Stimulated activated memory B cell treated with anti-CD40 and anti-IgM and Interleukin-4, amounts not matched to agents 10 μg/mL and 1 μg/mL and 100 μg/mL, for 72 hours (primary cell): ENCODE measurements at regions not wholly inside any gene's neighbourhood (a gene's known extent, or its start where the extent isn't known, plus 50 kb on each side); places are given as distances from the start of the nearest gene placed in this dataset.

Experiments
- ATAC-seq: fragments of 150-1000 bp; cut with Tn5 transposase; 2 replicates; pipeline ENCODE4 v1.10.0; 2021
- H3K27ac Mint-ChIP-seq: one replicate; pipeline ENCODE4 v1.8.0; 2022; ENCODE audit warnings: mild to moderate bottlenecking, mixed read lengths
- H3K27me3 Mint-ChIP-seq: one replicate; pipeline ENCODE4 v1.8.0; 2022; ENCODE audit warnings: mixed read lengths
- H3K36me3 Mint-ChIP-seq: one replicate; pipeline ENCODE4 v1.8.0; 2022; ENCODE audit warnings: mixed read lengths
- H3K4me1 Mint-ChIP-seq: one replicate; pipeline ENCODE4 v1.8.0; 2022; ENCODE audit warnings: mixed read lengths
- H3K4me3 Mint-ChIP-seq: one replicate; pipeline ENCODE4 v1.8.0; 2022; ENCODE audit warnings: mild to moderate bottlenecking, moderate library complexity, mixed read lengths
- H3K9me3 Mint-ChIP-seq: one replicate; pipeline ENCODE4 v1.8.0; 2022; ENCODE audit warnings: mixed read lengths

DNA sequence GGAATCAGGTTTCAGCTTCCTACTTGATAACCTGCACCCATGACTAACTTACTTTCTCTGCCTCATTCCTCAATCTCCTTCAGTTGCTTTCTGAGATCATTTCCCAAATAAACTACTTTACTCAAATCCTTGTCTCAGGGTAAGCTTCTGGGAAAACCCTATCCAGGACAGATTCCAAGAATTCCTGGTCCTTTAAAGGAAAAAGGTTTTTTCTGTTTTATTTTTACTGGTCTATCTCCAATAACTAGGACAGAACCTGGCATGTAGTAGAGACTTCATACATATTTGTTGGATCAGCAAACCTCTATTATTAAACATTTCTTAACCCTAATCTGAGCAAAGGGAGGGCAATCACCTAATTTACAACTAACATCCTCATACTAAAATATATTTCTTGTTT lies 910.5 kb upstream of the CHORDC1 start:
- Mint-ChIP-seq H3K4me3 (no peak overlapping the region), H3K27ac (no peak overlapping the region), H3K9me3 (peaks cover 3% of the 10 kb centered on the region), H3K27me3 (no peaks in the 10 kb centered on the region), H3K4me1 (no peaks in the 10 kb centered on the region), H3K36me3 (no peaks in the 10 kb centered on the region)
- ATAC-seq: no peak

- Mint-ChIP-seq H3K27ac (no peak overlapping the region), H3K9me3 (peaks cover 3% of the 10 kb centered on the region)
These were observed 906.7 kb upstream of the CHORDC1 start for GRCh38 chr11:91129596-91129995.

DNA sequence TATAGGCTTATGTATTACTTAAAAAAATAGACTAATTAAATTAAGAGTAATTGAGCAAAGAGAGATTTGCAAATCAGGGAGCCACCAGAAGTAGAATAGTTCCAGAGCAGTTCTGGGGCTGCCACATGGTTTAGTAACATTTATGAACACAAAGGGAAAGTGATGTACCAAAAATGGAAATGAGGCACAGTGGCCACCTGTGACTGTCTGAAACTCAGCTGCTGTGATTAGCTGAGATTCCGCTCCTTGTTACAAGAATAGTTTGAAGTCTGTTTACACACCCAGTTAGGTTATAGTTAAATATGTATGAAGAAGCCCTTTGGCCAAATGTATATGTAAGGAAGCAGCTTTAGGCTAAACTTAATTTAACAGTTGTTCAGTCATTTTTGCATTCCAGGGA lies 901.5 kb upstream of the CHORDC1 start:
- Mint-ChIP-seq H3K36me3 (no peaks in the 10 kb centered on the region), H3K27ac (no peak overlapping the region), H3K27me3 (no peaks in the 10 kb centered on the region), H3K9me3 (peaks cover 3% of the 10 kb centered on the region), H3K4me1 (no peaks in the 10 kb centered on the region), H3K4me3 (no peak overlapping the region)
- no peak for ATAC-seq

More at GRCh38 chr11:91129596-91129995, 906.7 kb upstream of the CHORDC1 start:
- Mint-ChIP-seq H3K4me3 (no peak overlapping the region), H3K36me3 (no peaks in the 10 kb centered on the region), H3K4me1 (no peaks in the 10 kb centered on the region), H3K27me3 (no peaks in the 10 kb centered on the region)
- no peak for ATAC-seq

DNA sequence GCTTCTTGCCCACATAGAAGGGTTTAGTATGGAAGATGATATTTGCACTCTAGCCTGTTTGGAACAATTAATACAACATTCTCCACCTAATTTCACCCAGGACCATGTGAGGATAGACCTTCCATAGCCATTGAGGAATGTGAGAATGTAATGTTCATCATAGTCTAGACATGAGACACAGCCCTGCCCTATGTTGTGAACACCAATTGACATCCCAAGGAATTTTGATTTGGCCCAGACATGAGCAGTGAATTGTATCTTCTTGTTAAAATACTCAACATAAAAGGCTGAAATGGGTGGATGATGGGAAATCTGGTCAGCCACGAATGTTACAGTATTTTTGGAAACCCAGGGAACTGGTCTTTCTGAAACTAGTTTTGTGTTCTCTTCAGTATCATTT lies 892.3 kb upstream of the CHORDC1 start:
- Mint-ChIP-seq H3K9me3 (peaks cover 2% of the 10 kb centered on the region), H3K27me3 (no peaks in the 10 kb centered on the region), H3K4me1 (no peaks in the 10 kb centered on the region), H3K4me3 (no peak overlapping the region), H3K36me3 (no peaks in the 10 kb centered on the region), H3K27ac (no peak overlapping the region)
- no peak for ATAC-seq

- no peak overlapping the region for H3K27ac Mint-ChIP-seq
- no peaks in the 10 kb centered on the region for H3K27me3 Mint-ChIP-seq
- peaks cover 3% of the 10 kb centered on the region for H3K9me3 Mint-ChIP-seq
- no peak overlapping the region for H3K4me3 Mint-ChIP-seq
- no peak for ATAC-seq
- H3K4me1 Mint-ChIP-seq: no peaks in the 10 kb centered on the region
- H3K36me3 Mint-ChIP-seq: no peaks in the 10 kb centered on the region
These were observed 881.4 kb upstream of the CHORDC1 start for GRCh38 chr11:91104237-91104636.

GRCh38 chr11:91100427-91100826 lies 877.6 kb upstream of the CHORDC1 start:
- no peaks in the 10 kb centered on the region for H3K36me3 Mint-ChIP-seq
- no peak overlapping the region for H3K4me3 Mint-ChIP-seq
- H3K27me3 Mint-ChIP-seq: no peaks in the 10 kb centered on the region
- H3K27ac Mint-ChIP-seq: no peak overlapping the region
- H3K4me1 Mint-ChIP-seq: no peaks in the 10 kb centered on the region
- peaks cover 3% of the 10 kb centered on the region for H3K9me3 Mint-ChIP-seq
- ATAC-seq: no peak

- no peaks in the 10 kb centered on the region for H3K36me3 Mint-ChIP-seq
- ATAC-seq: no peak
- no peak overlapping the region for H3K4me3 Mint-ChIP-seq
- H3K9me3 Mint-ChIP-seq: peaks cover 3% of the 10 kb centered on the region
- no peaks in the 10 kb centered on the region for H3K27me3 Mint-ChIP-seq
- H3K27ac Mint-ChIP-seq: no peak overlapping the region
- H3K4me1 Mint-ChIP-seq: no peaks in the 10 kb centered on the region
These were observed 874.2 kb upstream of the CHORDC1 start for GRCh38 chr11:91097083-91097482.

GRCh38 chr11:91093141-91093540 lies 870.3 kb upstream of the CHORDC1 start:
- peaks cover 6% of the 10 kb centered on the region for H3K9me3 Mint-ChIP-seq
- H3K36me3 Mint-ChIP-seq: no peaks in the 10 kb centered on the region
- H3K27me3 Mint-ChIP-seq: no peaks in the 10 kb centered on the region
- H3K4me3 Mint-ChIP-seq: no peak overlapping the region
- no peak for ATAC-seq
- no peak overlapping the region for H3K27ac Mint-ChIP-seq
- no peaks in the 10 kb centered on the region for H3K4me1 Mint-ChIP-seq

- peaks cover 6% of the 10 kb centered on the region for H3K9me3 Mint-ChIP-seq
- H3K4me1 Mint-ChIP-seq: no peaks in the 10 kb centered on the region
- no peak overlapping the region for H3K4me3 Mint-ChIP-seq
- H3K27ac Mint-ChIP-seq: no peak overlapping the region
- ATAC-seq: no peak
- no peaks in the 10 kb centered on the region for H3K27me3 Mint-ChIP-seq
- H3K36me3 Mint-ChIP-seq: no peaks in the 10 kb centered on the region
These were observed 868.7 kb upstream of the CHORDC1 start for GRCh38 chr11:91091563-91091962.

- H3K27me3 Mint-ChIP-seq: no peaks in the 10 kb centered on the region
- no peak overlapping the region for H3K27ac Mint-ChIP-seq
- ATAC-seq: no peak
- H3K36me3 Mint-ChIP-seq: no peaks in the 10 kb centered on the region
- H3K4me1 Mint-ChIP-seq: no peaks in the 10 kb centered on the region
- no peak overlapping the region for H3K4me3 Mint-ChIP-seq
- H3K9me3 Mint-ChIP-seq: peaks cover 6% of the 10 kb centered on the region
These were observed 863.2 kb upstream of the CHORDC1 start for GRCh38 chr11:91086028-91086427.

DNA sequence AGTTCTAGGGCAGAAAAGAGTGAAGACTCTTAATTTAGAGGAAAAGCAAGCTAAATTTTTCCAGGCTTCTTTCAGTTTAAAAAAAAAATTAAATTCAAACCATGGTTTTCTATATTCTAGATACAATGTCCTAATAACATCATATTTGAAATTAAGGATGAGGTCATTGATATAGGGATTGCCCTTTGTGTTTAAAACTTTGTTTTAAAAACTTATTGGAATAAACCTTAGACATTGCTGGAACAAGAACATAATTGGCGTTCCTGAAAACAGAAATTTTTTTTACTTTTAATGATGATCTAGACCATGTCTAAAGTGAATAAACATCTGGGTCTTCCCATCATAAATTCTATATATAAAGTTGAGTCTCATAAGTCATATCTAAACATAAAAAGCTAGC lies 859.4 kb upstream of the CHORDC1 start:
- no peak for ATAC-seq
- Mint-ChIP-seq H3K27ac (no peak overlapping the region), H3K4me1 (no peaks in the 10 kb centered on the region), H3K9me3 (peaks cover 5% of the 10 kb centered on the region), H3K27me3 (no peaks in the 10 kb centered on the region), H3K36me3 (no peaks in the 10 kb centered on the region), H3K4me3 (no peak overlapping the region)

GRCh38 chr11:91081440-91082043 lies 858.7 kb upstream of the CHORDC1 start:
- Mint-ChIP-seq H3K9me3 (peaks cover 5% of the 10 kb centered on the region), H3K36me3 (no peaks in the 10 kb centered on the region), H3K27me3 (no peaks in the 10 kb centered on the region), H3K4me1 (no peaks in the 10 kb centered on the region), H3K27ac (no peak overlapping the region), H3K4me3 (no peak overlapping the region)
- no peak for ATAC-seq

DNA sequence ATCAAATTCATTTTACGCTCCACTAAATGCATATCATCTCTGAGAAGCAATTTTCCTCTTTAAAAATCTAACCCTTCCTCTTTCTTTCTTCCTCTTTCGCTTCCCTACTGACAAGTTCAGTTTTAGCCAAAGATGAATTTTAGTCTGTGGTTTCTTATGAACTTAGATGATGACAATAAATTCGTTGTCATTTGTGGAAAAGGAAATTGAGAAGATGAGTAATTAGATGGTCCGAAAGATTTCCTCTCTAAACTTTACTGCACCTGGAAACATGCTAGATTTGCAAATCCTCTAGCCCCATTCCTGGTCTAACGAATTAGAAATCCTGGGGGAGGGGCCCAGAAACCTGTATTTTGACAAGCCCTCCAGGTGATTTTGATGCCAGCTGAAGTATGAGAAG lies 855.4 kb upstream of the CHORDC1 start:
- H3K4me1 Mint-ChIP-seq: no peaks in the 10 kb centered on the region
- ATAC-seq: no peak
- H3K9me3 Mint-ChIP-seq: peaks cover 5% of the 10 kb centered on the region
- H3K4me3 Mint-ChIP-seq: no peak overlapping the region
- H3K36me3 Mint-ChIP-seq: no peaks in the 10 kb centered on the region
- H3K27me3 Mint-ChIP-seq: no peaks in the 10 kb centered on the region
- H3K27ac Mint-ChIP-seq: no peak overlapping the region

DNA sequence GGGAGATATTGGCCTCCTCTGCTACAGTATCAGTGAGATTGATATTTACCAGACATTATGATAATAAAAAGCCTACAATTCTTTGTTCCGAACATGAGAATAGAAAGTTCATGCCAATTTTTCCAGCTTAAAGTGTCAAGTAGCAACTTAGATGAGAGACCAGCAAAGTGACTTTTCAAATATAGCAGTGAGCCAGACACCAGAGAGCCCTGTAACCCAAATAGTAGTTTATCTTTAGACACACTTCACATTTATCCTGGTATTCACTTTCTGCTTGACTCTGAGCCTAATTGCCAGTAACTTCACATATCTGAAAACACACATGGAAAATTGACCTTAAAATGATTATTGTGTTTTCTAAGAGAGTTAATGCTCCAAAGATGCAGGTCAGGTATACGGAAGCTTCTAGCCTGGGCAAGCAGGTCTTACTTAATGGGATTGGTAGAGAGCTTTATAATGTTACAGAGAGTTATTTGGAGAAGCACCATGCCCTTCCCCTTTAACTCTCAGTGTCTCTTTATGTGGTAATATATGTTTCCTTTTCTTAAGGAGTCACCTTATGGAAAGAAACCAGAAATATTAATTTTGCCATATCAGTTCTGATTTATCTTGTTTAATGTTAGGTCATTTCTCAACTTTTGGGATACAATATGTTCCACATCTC lies 852.3 kb upstream of the CHORDC1 start:
- Mint-ChIP-seq H3K36me3 (no peaks in the 10 kb centered on the region), H3K4me3 (no peak overlapping the region), H3K27ac (no peak overlapping the region), H3K9me3 (peaks cover 3% of the 10 kb centered on the region), H3K27me3 (no peaks in the 10 kb centered on the region), H3K4me1 (no peaks in the 10 kb centered on the region)
- ATAC-seq: no peak

DNA sequence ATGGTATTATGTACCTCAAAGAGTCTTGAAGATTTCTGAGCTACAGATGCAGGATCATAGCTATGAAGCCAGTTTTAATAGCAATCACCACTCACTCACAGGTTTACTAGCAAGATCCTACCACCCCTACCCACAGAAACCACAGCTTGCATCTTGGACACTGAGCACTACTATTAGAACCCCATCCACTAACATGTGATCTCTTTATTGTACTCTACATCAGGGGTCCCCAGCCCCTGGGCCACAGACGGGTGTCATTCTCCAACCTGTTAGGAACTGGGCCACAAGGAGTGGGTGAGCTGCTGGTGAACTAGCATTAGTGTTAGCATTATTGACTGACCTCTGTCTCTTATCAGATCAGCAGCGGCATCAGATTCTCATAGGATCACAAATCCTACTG lies 844.8 kb upstream of the CHORDC1 start:
- Mint-ChIP-seq H3K4me3 (no peak overlapping the region), H3K4me1 (no peaks in the 10 kb centered on the region), H3K9me3 (peaks cover 10% of the 10 kb centered on the region), H3K36me3 (no peaks in the 10 kb centered on the region), H3K27ac (no peak overlapping the region), H3K27me3 (no peaks in the 10 kb centered on the region)
- no peak for ATAC-seq

GRCh38 chr11:91066456-91067047 lies 843.7 kb upstream of the CHORDC1 start:
- Mint-ChIP-seq H3K4me3 (no peak overlapping the region), H3K27me3 (no peaks in the 10 kb centered on the region), H3K27ac (no peak overlapping the region), H3K9me3 (peaks cover 10% of the 10 kb centered on the region), H3K4me1 (no peaks in the 10 kb centered on the region), H3K36me3 (no peaks in the 10 kb centered on the region)
- no peak for ATAC-seq
